Activated naive CD8-positive, alpha-beta T cell treated with anti-CD3 and anti-CD28 coated beads for 36 hours (primary cell): ENCODE measurements at regions not wholly inside any gene's neighbourhood (a gene's known extent, or its start where the extent isn't known, plus 50 kb on each side); places are given as distances from the start of the nearest gene placed in this dataset.

Experiments used
- DNase-seq: peaks from one replicate; pipeline ENCODE4 v3.0.0; 2021
- H3K27ac Mint-ChIP-seq: one replicate; pipeline ENCODE4 v1.8.0; 2022; ENCODE audit warnings: mild to moderate bottlenecking, moderate library complexity, mixed read lengths
- H3K27me3 Mint-ChIP-seq: one replicate; pipeline ENCODE4 v1.8.0; 2022; ENCODE audit warnings: mild to moderate bottlenecking, mixed read lengths
- H3K36me3 Mint-ChIP-seq: one replicate; pipeline ENCODE4 v1.8.0; 2021; ENCODE audit warnings: mild to moderate bottlenecking, mixed read lengths
- H3K4me1 Mint-ChIP-seq: one replicate; pipeline ENCODE4 v1.8.0; 2021; ENCODE audit warnings: mixed read lengths
- H3K4me3 Mint-ChIP-seq: one replicate; pipeline ENCODE4 v1.8.0; 2022; ENCODE audit warnings: mild to moderate bottlenecking, moderate library complexity, mixed read lengths
- H3K9me3 Mint-ChIP-seq: one replicate; pipeline ENCODE4 v1.8.0; 2022; ENCODE audit warnings: mixed read lengths

- no peak overlapping the region for H3K4me3 Mint-ChIP-seq
- H3K36me3 Mint-ChIP-seq = no peaks in the 10 kb centered on the region
- H3K27me3 Mint-ChIP-seq = peaks cover 12% of the 10 kb centered on the region
- no peak for DNase-seq
- no peaks in the 10 kb centered on the region for H3K9me3 Mint-ChIP-seq
- no peaks in the 10 kb centered on the region for H3K4me1 Mint-ChIP-seq
- no peak overlapping the region for H3K27ac Mint-ChIP-seq
Observed at GRCh38 chr21:25326181-25326580, 281.1 kb downstream of the MRPL39 start.

- Mint-ChIP-seq H3K9me3 (no peaks in the 10 kb centered on the region), H3K36me3 (no peaks in the 10 kb centered on the region), H3K4me3 (no peak overlapping the region), H3K27ac (no peak overlapping the region), H3K27me3 (peaks cover 15% of the 10 kb centered on the region), H3K4me1 (no peaks in the 10 kb centered on the region)
- no peak for DNase-seq
Observed at GRCh38 chr21:25324666-25325065, 282.6 kb downstream of the MRPL39 start.

GRCh38 chr21:25323356-25323949, 283.8 kb downstream of the MRPL39 start:
- no peak for DNase-seq
- H3K27ac Mint-ChIP-seq = no peak overlapping the region
- H3K9me3 Mint-ChIP-seq = no peaks in the 10 kb centered on the region
- no peaks in the 10 kb centered on the region for H3K4me1 Mint-ChIP-seq
- no peaks in the 10 kb centered on the region for H3K36me3 Mint-ChIP-seq
- peaks cover 15% of the 10 kb centered on the region for H3K27me3 Mint-ChIP-seq
- no peak overlapping the region for H3K4me3 Mint-ChIP-seq

- Mint-ChIP-seq H3K27me3 (no peaks in the 10 kb centered on the region), H3K4me3 (no peak overlapping the region), H3K9me3 (peaks cover under 1% of the 10 kb centered on the region), H3K36me3 (no peaks in the 10 kb centered on the region), H3K27ac (no peak overlapping the region), H3K4me1 (peaks cover 2% of the 10 kb centered on the region)
- DNase-seq = no peak
Observed at GRCh38 chr21:25314247-25314646, 293.0 kb downstream of the MRPL39 start.

GRCh38 chr21:25313829-25314228, 293.5 kb downstream of the MRPL39 start:
- DNase-seq = no peak
- Mint-ChIP-seq H3K27ac (no peak overlapping the region), H3K4me3 (no peak overlapping the region), H3K27me3 (no peaks in the 10 kb centered on the region), H3K9me3 (peaks cover 4% of the 10 kb centered on the region), H3K4me1 (peaks cover 2% of the 10 kb centered on the region), H3K36me3 (no peaks in the 10 kb centered on the region)

- H3K27ac Mint-ChIP-seq = no peak overlapping the region
- peaks cover 4% of the 10 kb centered on the region for H3K9me3 Mint-ChIP-seq
- H3K4me3 Mint-ChIP-seq = no peak overlapping the region
- H3K4me1 Mint-ChIP-seq = no peaks in the 10 kb centered on the region
- no peaks in the 10 kb centered on the region for H3K36me3 Mint-ChIP-seq
- no peak for DNase-seq
- peaks cover 4% of the 10 kb centered on the region for H3K27me3 Mint-ChIP-seq
Observed at GRCh38 chr21:25307489-25307888, 299.8 kb downstream of the MRPL39 start.

GRCh38 chr21:25304611-25305010, 302.7 kb downstream of the MRPL39 start:
- no peak overlapping the region for H3K27ac Mint-ChIP-seq
- H3K36me3 Mint-ChIP-seq = no peaks in the 10 kb centered on the region
- no peak for DNase-seq
- peaks cover 4% of the 10 kb centered on the region for H3K9me3 Mint-ChIP-seq
- peaks cover 8% of the 10 kb centered on the region for H3K27me3 Mint-ChIP-seq
- peaks cover 2% of the 10 kb centered on the region for H3K4me1 Mint-ChIP-seq
- no peak overlapping the region for H3K4me3 Mint-ChIP-seq

GRCh38 chr21:25300632-25301031, 306.6 kb downstream of the MRPL39 start:
- H3K36me3 Mint-ChIP-seq = no peaks in the 10 kb centered on the region
- DNase-seq = no peak
- H3K9me3 Mint-ChIP-seq = peaks cover 2% of the 10 kb centered on the region
- peaks cover 5% of the 10 kb centered on the region for H3K27me3 Mint-ChIP-seq
- H3K4me1 Mint-ChIP-seq = peaks cover 15% of the 10 kb centered on the region
- no peak overlapping the region for H3K4me3 Mint-ChIP-seq
- H3K27ac Mint-ChIP-seq = no peak overlapping the region

- H3K27ac Mint-ChIP-seq = peak overlapping the region; percentile 51
- no peak for DNase-seq
- peaks cover 15% of the 10 kb centered on the region for H3K4me1 Mint-ChIP-seq
- no peak overlapping the region for H3K4me3 Mint-ChIP-seq
- H3K27me3 Mint-ChIP-seq = peaks cover 7% of the 10 kb centered on the region
- no peaks in the 10 kb centered on the region for H3K36me3 Mint-ChIP-seq
- H3K9me3 Mint-ChIP-seq = peaks cover 2% of the 10 kb centered on the region
Observed at GRCh38 chr21:25298512-25299491, 308.5 kb downstream of the MRPL39 start.

GRCh38 chr21:25297117-25297516, 310.2 kb downstream of the MRPL39 start:
- H3K36me3 Mint-ChIP-seq = no peaks in the 10 kb centered on the region
- no peak overlapping the region for H3K4me3 Mint-ChIP-seq
- peaks cover 2% of the 10 kb centered on the region for H3K9me3 Mint-ChIP-seq
- no peak overlapping the region for H3K27ac Mint-ChIP-seq
- peaks cover 15% of the 10 kb centered on the region for H3K4me1 Mint-ChIP-seq
- DNase-seq = no peak
- peaks cover 16% of the 10 kb centered on the region for H3K27me3 Mint-ChIP-seq

GRCh38 chr21:25296252-25296651, 311.0 kb downstream of the MRPL39 start:
- peaks cover 2% of the 10 kb centered on the region for H3K9me3 Mint-ChIP-seq
- no peak overlapping the region for H3K4me3 Mint-ChIP-seq
- DNase-seq = no peak
- peaks cover 16% of the 10 kb centered on the region for H3K27me3 Mint-ChIP-seq
- peaks cover 15% of the 10 kb centered on the region for H3K4me1 Mint-ChIP-seq
- no peak overlapping the region for H3K27ac Mint-ChIP-seq
- no peaks in the 10 kb centered on the region for H3K36me3 Mint-ChIP-seq

GRCh38 chr21:25292396-25292795, 314.9 kb downstream of the MRPL39 start:
- Mint-ChIP-seq H3K9me3 (no peaks in the 10 kb centered on the region), H3K4me1 (no peaks in the 10 kb centered on the region), H3K4me3 (no peak overlapping the region), H3K36me3 (no peaks in the 10 kb centered on the region), H3K27ac (no peak overlapping the region), H3K27me3 (peaks cover 12% of the 10 kb centered on the region)
- no peak for DNase-seq

GRCh38 chr21:25283720-25284119, 323.6 kb downstream of the MRPL39 start:
- H3K9me3 Mint-ChIP-seq = no peaks in the 10 kb centered on the region
- H3K4me3 Mint-ChIP-seq = no peak overlapping the region
- H3K4me1 Mint-ChIP-seq = no peaks in the 10 kb centered on the region
- H3K27ac Mint-ChIP-seq = no peak overlapping the region
- no peak for DNase-seq
- H3K27me3 Mint-ChIP-seq = peaks cover 14% of the 10 kb centered on the region
- no peaks in the 10 kb centered on the region for H3K36me3 Mint-ChIP-seq

GRCh38 chr21:25281134-25281533, 326.1 kb downstream of the MRPL39 start:
- Mint-ChIP-seq H3K4me1 (no peaks in the 10 kb centered on the region), H3K27ac (no peak overlapping the region), H3K4me3 (no peak overlapping the region), H3K36me3 (no peaks in the 10 kb centered on the region), H3K27me3 (peaks cover 14% of the 10 kb centered on the region), H3K9me3 (no peaks in the 10 kb centered on the region)
- no peak for DNase-seq

- Mint-ChIP-seq H3K4me3 (no peak overlapping the region), H3K4me1 (no peaks in the 10 kb centered on the region), H3K27me3 (peaks cover 14% of the 10 kb centered on the region), H3K36me3 (no peaks in the 10 kb centered on the region), H3K9me3 (no peaks in the 10 kb centered on the region), H3K27ac (no peak overlapping the region)
- DNase-seq = no peak
Observed at GRCh38 chr21:25280061-25280460, 327.2 kb downstream of the MRPL39 start.

GRCh38 chr21:25273959-25274358, 333.3 kb downstream of the MRPL39 start:
- Mint-ChIP-seq H3K36me3 (no peaks in the 10 kb centered on the region), H3K4me3 (no peak overlapping the region), H3K4me1 (no peaks in the 10 kb centered on the region), H3K27ac (no peak overlapping the region), H3K27me3 (no peaks in the 10 kb centered on the region), H3K9me3 (no peaks in the 10 kb centered on the region)
- DNase-seq = no peak
